Calu3 (cell line): ENCODE measurements at regions not wholly inside any gene's neighbourhood (a gene's known extent, or its start where the extent isn't known, plus 50 kb on each side); places are given as distances from the start of the nearest gene placed in this dataset.

ENCODE experiments used
- BruUV-seq: library from RNA; stranded (reverse); fragments of 400-500 nt; replicated peaks from 2 replicates; lab custom pipeline; 2021; lab: Mats Ljungman, UMichigan
- CTCF ChIA-PET: fragments of 300-600 bp; sonication (Branson Sonifier 250); formaldehyde crosslinking; loops from one replicate; lab custom pipeline; 2022; ENCODE audit warnings: antibody characterized with exemption; lab: Charles Lee
- DNase-seq: peaks from one replicate; pipeline ENCODE4 v3.0.0; 2022
- H3K27ac Mint-ChIP-seq: one replicate; pipeline ENCODE4 v1.8.0; 2022; ENCODE audit warnings: mixed read lengths; ENCODE audit not compliant: unreplicated experiment
- H3K27me3 Mint-ChIP-seq: one replicate; pipeline ENCODE4 v1.8.0; 2022; ENCODE audit warnings: mixed read lengths; ENCODE audit not compliant: unreplicated experiment
- H3K36me3 Mint-ChIP-seq: one replicate; pipeline ENCODE4 v1.8.0; 2022; ENCODE audit warnings: mild to moderate bottlenecking, moderate library complexity, mixed read lengths; ENCODE audit not compliant: insufficient read depth, unreplicated experiment
- H3K4me1 Mint-ChIP-seq: one replicate; pipeline ENCODE4 v1.8.0; 2022; ENCODE audit warnings: mild to moderate bottlenecking, low read depth, mixed read lengths; ENCODE audit not compliant: unreplicated experiment
- H3K4me3 Mint-ChIP-seq: one replicate; pipeline ENCODE4 v1.8.0; 2022; ENCODE audit warnings: mild to moderate bottlenecking, low read depth, moderate library complexity, mixed read lengths; ENCODE audit not compliant: unreplicated experiment
- H3K9me3 Mint-ChIP-seq: one replicate; pipeline ENCODE4 v1.8.0; 2022; ENCODE audit warnings: low read depth, mixed read lengths; ENCODE audit not compliant: unreplicated experiment
- intact Hi-C: fragments of 100-400 bp; cut with micrococcal nuclease; formaldehyde crosslinking; loops from one replicate; pipeline ENCODE4 v1.10.0; 2022; ENCODE audit not compliant: unreplicated experiment
- TF ChIP-seq, protein P1 (sequence below): fragments of 200-600 bp; IDR thresholded peaks from one replicate; pipeline ENCODE4 v1.8.0; 2022; ENCODE audit warnings: antibody characterized with exemption; ENCODE audit not compliant: unreplicated experiment

DNA sequence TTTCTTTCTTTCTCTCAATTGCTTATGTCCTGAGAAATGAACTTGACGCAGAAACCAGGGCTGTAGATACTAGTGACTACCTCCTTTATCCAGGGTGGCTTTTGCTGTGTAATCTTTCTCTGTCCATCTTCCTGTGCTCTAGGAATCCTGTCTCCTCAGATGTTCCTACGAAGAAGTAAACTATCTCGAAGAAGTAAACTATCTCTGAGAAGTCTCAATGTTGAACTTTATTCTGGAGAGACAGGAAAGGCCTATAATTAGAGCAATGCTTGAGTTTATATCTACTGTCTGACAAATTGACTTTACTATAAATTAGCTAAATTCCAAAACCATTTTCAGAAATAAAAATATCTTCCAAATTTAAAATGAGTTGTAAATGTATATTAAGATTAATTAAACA, 541.5 kb upstream of the DPP6 start:
- CTCF ChIA-PET, result no interaction called here

GRCh38 chr7:153514032-153514431, 538.2 kb upstream of the DPP6 start:
- H3K27me3 Mint-ChIP-seq, result no peaks in the 10 kb centered on the region
- H3K9me3 Mint-ChIP-seq, result peaks cover 12% of the 10 kb centered on the region
- DNase-seq, result no peak
- no peak overlapping the region for H3K27ac Mint-ChIP-seq
- H3K36me3 Mint-ChIP-seq, result no peaks in the 10 kb centered on the region
- BruUV-seq, result no TSS peak
- CTCF ChIA-PET, result no interaction called here
- no peaks in the 10 kb centered on the region for H3K4me1 Mint-ChIP-seq
- H3K4me3 Mint-ChIP-seq, result no peak overlapping the region
- TF ChIP-seq, protein P1, sequence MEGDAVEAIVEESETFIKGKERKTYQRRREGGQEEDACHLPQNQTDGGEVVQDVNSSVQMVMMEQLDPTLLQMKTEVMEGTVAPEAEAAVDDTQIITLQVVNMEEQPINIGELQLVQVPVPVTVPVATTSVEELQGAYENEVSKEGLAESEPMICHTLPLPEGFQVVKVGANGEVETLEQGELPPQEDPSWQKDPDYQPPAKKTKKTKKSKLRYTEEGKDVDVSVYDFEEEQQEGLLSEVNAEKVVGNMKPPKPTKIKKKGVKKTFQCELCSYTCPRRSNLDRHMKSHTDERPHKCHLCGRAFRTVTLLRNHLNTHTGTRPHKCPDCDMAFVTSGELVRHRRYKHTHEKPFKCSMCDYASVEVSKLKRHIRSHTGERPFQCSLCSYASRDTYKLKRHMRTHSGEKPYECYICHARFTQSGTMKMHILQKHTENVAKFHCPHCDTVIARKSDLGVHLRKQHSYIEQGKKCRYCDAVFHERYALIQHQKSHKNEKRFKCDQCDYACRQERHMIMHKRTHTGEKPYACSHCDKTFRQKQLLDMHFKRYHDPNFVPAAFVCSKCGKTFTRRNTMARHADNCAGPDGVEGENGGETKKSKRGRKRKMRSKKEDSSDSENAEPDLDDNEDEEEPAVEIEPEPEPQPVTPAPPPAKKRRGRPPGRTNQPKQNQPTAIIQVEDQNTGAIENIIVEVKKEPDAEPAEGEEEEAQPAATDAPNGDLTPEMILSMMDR, result no peak
- intact Hi-C loops, result no loop called here

More for the DNA sequence above, 541.5 kb upstream of the DPP6 start:
- no peak overlapping the region for H3K27ac Mint-ChIP-seq
- H3K36me3 Mint-ChIP-seq, result no peaks in the 10 kb centered on the region
- H3K4me3 Mint-ChIP-seq, result no peak overlapping the region
- intact Hi-C loops, result no loop called here
- TF ChIP-seq, protein P1, result no peak
- no peak for DNase-seq
- BruUV-seq, result no TSS peak
- H3K9me3 Mint-ChIP-seq, result peaks cover 10% of the 10 kb centered on the region
- H3K4me1 Mint-ChIP-seq, result no peaks in the 10 kb centered on the region
- H3K27me3 Mint-ChIP-seq, result no peaks in the 10 kb centered on the region

GRCh38 chr7:153515359-153515758, 536.8 kb upstream of the DPP6 start:
- Mint-ChIP-seq H3K36me3 (no peaks in the 10 kb centered on the region), H3K4me1 (no peaks in the 10 kb centered on the region), H3K4me3 (no peak overlapping the region), H3K27me3 (no peaks in the 10 kb centered on the region), H3K27ac (no peak overlapping the region), H3K9me3 (peaks cover 12% of the 10 kb centered on the region)
- intact Hi-C loops, result no loop called here
- no TSS peak for BruUV-seq
- DNase-seq, result no peak
- TF ChIP-seq, protein P1, result no peak
- CTCF ChIA-PET, result no interaction called here

DNA sequence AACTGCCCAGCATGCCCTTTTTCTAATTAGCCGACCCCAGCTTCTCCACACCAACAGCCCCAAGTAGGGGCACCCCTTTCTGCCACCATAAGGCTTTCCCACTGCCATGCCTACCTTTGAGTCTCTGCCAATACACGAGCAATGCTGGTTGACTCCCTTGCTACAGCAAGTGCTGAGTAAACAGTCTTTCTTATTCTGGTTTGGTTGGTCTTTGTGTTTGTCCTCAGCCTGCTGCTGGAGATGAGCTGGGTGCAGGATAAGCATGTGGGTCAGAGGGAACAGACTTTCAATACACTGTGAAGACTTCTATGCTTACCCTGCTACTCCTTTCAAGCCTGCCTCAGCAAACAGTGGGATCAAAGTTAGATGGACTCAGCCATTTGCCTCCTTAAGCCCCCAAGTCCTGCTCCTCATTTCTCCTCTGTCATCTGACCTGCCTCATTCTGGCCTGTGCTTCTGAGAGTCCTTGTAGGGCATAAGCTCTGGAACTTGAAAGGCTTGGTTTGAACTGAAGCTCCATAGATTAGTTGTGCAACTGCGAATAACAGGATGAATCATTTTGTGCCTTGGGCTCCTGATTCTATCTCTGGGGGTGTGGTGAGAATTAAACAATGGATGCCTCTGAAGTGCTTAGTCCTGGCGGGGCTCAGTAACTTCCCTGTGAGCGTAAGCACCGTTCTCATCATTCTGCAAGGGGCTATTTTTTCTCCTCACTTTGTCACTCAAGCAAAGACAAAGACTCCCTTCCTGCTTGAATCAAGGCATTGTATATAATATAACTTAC, 533.8 kb upstream of the DPP6 start:
- H3K27me3 Mint-ChIP-seq, result no peaks in the 10 kb centered on the region
- H3K4me1 Mint-ChIP-seq, result no peaks in the 10 kb centered on the region
- CTCF ChIA-PET, result no interaction called here
- peaks cover 6% of the 10 kb centered on the region for H3K9me3 Mint-ChIP-seq
- no peak overlapping the region for H3K4me3 Mint-ChIP-seq
- TF ChIP-seq, protein P1, result no peak
- DNase-seq, result no peak
- intact Hi-C loops, result no loop called here
- H3K36me3 Mint-ChIP-seq, result no peaks in the 10 kb centered on the region
- no peak overlapping the region for H3K27ac Mint-ChIP-seq
- no TSS peak for BruUV-seq
